ENCODE measurements at regions not wholly inside any gene's neighbourhood (a gene's known extent, or its start where the extent isn't known, plus 50 kb on each side); places are given as distances from the start of the nearest gene placed in this dataset.

- H3K27ac ChIP-seq = no peak overlapping the region
- intact Hi-C loops (cut with DNase I) = no loop called here
- WGBS (ENCODE audit: insufficient coverage, low coverage, low lambda C conversion rate, missing lambda C conversion rate) = 27% methylated on average over 1 of the region's 1 CpG
- no peaks in the 10 kb centered on the region for H3K9me3 ChIP-seq
- ATAC-seq (no peak), DNase-seq (no peak)
- no peak for TF ChIP-seq POLR2A (IDR thresholded peaks at IDR 0.05)
- TF ChIP-seq, protein P1, sequence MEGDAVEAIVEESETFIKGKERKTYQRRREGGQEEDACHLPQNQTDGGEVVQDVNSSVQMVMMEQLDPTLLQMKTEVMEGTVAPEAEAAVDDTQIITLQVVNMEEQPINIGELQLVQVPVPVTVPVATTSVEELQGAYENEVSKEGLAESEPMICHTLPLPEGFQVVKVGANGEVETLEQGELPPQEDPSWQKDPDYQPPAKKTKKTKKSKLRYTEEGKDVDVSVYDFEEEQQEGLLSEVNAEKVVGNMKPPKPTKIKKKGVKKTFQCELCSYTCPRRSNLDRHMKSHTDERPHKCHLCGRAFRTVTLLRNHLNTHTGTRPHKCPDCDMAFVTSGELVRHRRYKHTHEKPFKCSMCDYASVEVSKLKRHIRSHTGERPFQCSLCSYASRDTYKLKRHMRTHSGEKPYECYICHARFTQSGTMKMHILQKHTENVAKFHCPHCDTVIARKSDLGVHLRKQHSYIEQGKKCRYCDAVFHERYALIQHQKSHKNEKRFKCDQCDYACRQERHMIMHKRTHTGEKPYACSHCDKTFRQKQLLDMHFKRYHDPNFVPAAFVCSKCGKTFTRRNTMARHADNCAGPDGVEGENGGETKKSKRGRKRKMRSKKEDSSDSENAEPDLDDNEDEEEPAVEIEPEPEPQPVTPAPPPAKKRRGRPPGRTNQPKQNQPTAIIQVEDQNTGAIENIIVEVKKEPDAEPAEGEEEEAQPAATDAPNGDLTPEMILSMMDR (IDR thresholded peaks at IDR 0.05) = no peak
- no peaks in the 10 kb centered on the region for H3K27me3 ChIP-seq
- H3K4me3 ChIP-seq = no peak overlapping the region
- no peaks in the 10 kb centered on the region for H3K4me1 ChIP-seq
- H3K36me3 ChIP-seq = no peaks in the 10 kb centered on the region
Observed at GRCh38 chr5:5037674-5038073, 102.5 kb upstream of the ADAMTS16 start.

DNA sequence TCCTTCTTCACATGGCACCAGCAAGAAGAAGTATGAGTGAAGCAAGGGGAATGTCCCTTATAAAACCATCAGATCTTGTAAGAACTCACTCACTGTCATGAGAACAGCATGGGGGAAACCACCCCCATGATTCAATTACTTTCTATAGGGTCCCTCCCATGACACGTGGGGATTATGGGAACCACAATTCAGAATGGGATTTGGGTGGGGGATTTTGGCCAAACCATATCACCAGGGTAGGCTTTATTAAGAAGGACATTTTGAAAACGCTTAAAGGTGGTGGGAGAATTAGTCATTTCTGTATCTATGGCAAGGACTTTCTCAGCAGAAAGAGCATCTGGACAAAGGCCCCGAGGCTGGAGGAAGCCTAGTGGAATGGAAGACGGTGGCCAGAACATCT, 100.2 kb upstream of the ADAMTS16 start:
- Histone ChIP-seq H3K4me1 (no peaks in the 10 kb centered on the region), H3K27ac (no peak overlapping the region), H3K4me3 (no peak overlapping the region), H3K27me3 (no peaks in the 10 kb centered on the region), H3K36me3 (no peaks in the 10 kb centered on the region), H3K9me3 (no peaks in the 10 kb centered on the region)
- 51% methylated on average over 4 of the region's 4 CpGs for WGBS (ENCODE audit: insufficient coverage, low coverage, low lambda C conversion rate, missing lambda C conversion rate)
- intact Hi-C loops (cut with DNase I) = no loop called here
- no peak for TF ChIP-seq POLR2A (IDR thresholded peaks at IDR 0.05)
- TF ChIP-seq, protein P1 (IDR thresholded peaks at IDR 0.05) = no peak
- ATAC-seq (no peak), DNase-seq (no peak)

DNA sequence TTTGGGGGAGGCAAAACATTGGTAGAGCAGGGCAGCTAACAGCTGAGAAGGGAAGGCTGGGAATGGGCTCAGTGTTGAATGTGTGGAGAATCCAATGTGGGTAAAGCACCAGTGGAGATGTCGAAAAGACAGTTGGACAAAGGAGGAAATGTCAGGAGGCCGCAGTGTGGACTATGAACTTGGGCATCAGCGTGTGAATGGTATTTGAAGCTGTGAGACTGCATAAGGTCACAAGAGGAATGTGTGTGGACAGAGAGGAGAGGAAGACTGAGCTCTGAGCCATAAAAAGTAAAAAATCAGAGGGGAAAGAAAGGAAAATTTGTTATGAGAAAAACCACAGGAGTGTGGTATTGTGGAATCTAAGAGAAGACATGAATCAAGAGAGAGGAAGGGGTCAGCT, 99.4 kb upstream of the ADAMTS16 start:
- no peak for DNase-seq
- no peak for ATAC-seq
- WGBS (ENCODE audit: insufficient coverage, low coverage, low lambda C conversion rate, missing lambda C conversion rate) = 44% methylated on average over 3 of the region's 3 CpGs
- Histone ChIP-seq H3K36me3 (no peaks in the 10 kb centered on the region), H3K4me1 (no peaks in the 10 kb centered on the region), H3K4me3 (no peak overlapping the region), H3K27me3 (no peaks in the 10 kb centered on the region), H3K9me3 (no peaks in the 10 kb centered on the region), H3K27ac (no peak overlapping the region)
- intact Hi-C loops (cut with DNase I) = no loop called here
- TF ChIP-seq, protein P1 (IDR thresholded peaks at IDR 0.05) = no peak
- no peak for TF ChIP-seq POLR2A (IDR thresholded peaks at IDR 0.05)

GRCh38 chr5:5042806-5043205, 97.3 kb upstream of the ADAMTS16 start:
- Histone ChIP-seq H3K4me1 (no peaks in the 10 kb centered on the region), H3K27ac (no peak overlapping the region), H3K36me3 (no peaks in the 10 kb centered on the region), H3K9me3 (no peaks in the 10 kb centered on the region), H3K27me3 (no peaks in the 10 kb centered on the region), H3K4me3 (no peak overlapping the region)
- DNase-seq (no peak), ATAC-seq (no peak)
- intact Hi-C loops (cut with DNase I) = no loop called here
- TF ChIP-seq POLR2A (IDR thresholded peaks at IDR 0.05) = no peak
- TF ChIP-seq, protein P1 (IDR thresholded peaks at IDR 0.05) = no peak

DNA sequence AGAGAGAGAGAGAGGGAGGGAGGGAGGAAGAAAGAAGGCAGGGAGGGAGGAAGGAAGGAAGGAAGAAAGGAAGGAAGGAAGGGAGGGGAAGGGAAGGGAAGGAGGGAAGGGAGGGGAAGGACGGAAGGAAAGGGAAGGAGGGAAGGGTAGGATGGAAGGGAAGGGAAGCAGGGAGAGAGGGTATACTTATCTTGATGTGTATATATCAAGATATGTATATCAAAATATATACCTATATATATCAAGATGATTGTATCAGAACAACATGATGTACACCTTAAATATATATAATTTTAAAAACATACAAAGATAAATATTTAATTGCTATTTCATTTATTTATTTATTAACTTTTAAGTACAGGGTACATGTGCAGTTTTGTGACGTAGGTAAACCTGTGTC, 96.8 kb upstream of the ADAMTS16 start:
- Histone ChIP-seq H3K36me3 (no peaks in the 10 kb centered on the region), H3K4me1 (no peaks in the 10 kb centered on the region), H3K9me3 (no peaks in the 10 kb centered on the region), H3K27ac (no peak overlapping the region), H3K27me3 (no peaks in the 10 kb centered on the region), H3K4me3 (no peak overlapping the region)
- intact Hi-C loops (cut with DNase I) = no loop called here
- no peak for TF ChIP-seq POLR2A (IDR thresholded peaks at IDR 0.05)
- TF ChIP-seq, protein P1 (IDR thresholded peaks at IDR 0.05) = no peak
- WGBS (ENCODE audit: insufficient coverage, low coverage, low lambda C conversion rate, missing lambda C conversion rate) = 25% methylated on average over 2 of the region's 2 CpGs
- DNase-seq (no peak), ATAC-seq (no peak)
